ENCODE measurements at regions not wholly inside any gene's neighbourhood (a gene's known extent, or its start where the extent isn't known, plus 50 kb on each side); places are given as distances from the start of the nearest gene placed in this dataset.

DNA sequence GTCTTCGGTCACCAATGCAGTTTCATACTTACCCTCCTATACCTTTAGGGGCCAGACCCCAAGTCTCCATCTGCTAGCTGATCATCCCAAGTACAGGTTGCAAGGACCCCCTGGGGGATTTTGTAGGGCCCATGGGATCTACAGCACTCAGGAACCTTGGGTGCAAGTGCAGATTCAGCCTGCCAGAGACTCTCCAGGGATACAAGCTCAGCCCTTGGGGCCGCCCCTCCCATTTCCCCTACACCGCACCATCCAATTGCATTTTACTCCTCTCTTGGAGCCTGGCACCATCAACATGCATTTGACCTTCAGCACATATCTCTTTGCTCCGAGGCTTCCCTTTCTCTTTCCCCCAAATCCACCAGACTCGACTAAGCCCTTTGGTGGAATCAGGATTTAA lies 154.7 kb upstream of the ZNF536 start:
- no peak overlapping the region for H3K4me3 ChIP-seq
- H3K27ac ChIP-seq: no peak overlapping the region
- no peaks in the 10 kb centered on the region for H3K4me1 ChIP-seq
- H3K27me3 ChIP-seq: peaks cover 2% of the 10 kb centered on the region
- H3K36me3 ChIP-seq: no peaks in the 10 kb centered on the region
- no peak for DNase-seq (ENCODE audit: low spot score in 2 of 2)
- no peaks in the 10 kb centered on the region for H3K9me3 ChIP-seq
- intact Hi-C loops (cut with DNase I): no loop called here
- TF ChIP-seq, protein P1, sequence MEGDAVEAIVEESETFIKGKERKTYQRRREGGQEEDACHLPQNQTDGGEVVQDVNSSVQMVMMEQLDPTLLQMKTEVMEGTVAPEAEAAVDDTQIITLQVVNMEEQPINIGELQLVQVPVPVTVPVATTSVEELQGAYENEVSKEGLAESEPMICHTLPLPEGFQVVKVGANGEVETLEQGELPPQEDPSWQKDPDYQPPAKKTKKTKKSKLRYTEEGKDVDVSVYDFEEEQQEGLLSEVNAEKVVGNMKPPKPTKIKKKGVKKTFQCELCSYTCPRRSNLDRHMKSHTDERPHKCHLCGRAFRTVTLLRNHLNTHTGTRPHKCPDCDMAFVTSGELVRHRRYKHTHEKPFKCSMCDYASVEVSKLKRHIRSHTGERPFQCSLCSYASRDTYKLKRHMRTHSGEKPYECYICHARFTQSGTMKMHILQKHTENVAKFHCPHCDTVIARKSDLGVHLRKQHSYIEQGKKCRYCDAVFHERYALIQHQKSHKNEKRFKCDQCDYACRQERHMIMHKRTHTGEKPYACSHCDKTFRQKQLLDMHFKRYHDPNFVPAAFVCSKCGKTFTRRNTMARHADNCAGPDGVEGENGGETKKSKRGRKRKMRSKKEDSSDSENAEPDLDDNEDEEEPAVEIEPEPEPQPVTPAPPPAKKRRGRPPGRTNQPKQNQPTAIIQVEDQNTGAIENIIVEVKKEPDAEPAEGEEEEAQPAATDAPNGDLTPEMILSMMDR (IDR thresholded peaks at IDR 0.05): no peak

GRCh38 chr19:30219702-30220101 lies 152.5 kb upstream of the ZNF536 start:
- no peak for DNase-seq (ENCODE audit: low spot score in 2 of 2)
- no peaks in the 10 kb centered on the region for H3K36me3 ChIP-seq

DNA sequence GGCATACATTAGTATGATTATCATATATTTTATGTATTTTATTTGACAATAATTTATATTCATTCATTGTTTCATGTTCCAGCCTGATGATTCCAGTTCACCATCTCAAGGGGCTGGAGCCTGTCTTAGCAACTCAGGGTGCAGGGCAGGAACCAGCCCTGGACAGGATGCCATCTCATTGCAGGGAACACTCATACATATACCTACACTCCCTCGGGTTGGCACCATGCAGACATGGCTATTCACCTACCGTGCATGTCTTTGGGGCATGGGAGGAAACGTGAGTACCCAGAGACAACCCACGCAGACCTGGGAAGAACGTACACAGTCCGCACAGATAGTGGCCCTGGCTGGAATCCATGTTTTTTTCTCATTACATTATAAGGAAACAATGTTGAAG lies 151.0 kb upstream of the ZNF536 start:
- Histone ChIP-seq H3K9me3 (no peaks in the 10 kb centered on the region), H3K4me1 (peaks cover 5% of the 10 kb centered on the region in 2 donors), H3K27me3 (peaks cover 19% of the 10 kb centered on the region), H3K4me3 (no peak overlapping the region), H3K27ac (no peak overlapping the region), H3K36me3 (no peaks in the 10 kb centered on the region)
- intact Hi-C loops (cut with DNase I): loop anchor here (10.0 kb wide), 1 partner anchor 424 kb away; no protein-coding TSS in a partner anchor
- no peak for DNase-seq (ENCODE audit: low spot score in 2 of 2)
- TF ChIP-seq, protein P1 (IDR thresholded peaks at IDR 0.05): no peak

More at GRCh38 chr19:30219702-30220101, 152.5 kb upstream of the ZNF536 start:
- intact Hi-C loops (cut with DNase I): loop anchor here (10.0 kb wide), 1 partner anchor 425 kb away; no protein-coding TSS in a partner anchor
- H3K4me1 ChIP-seq: no peaks in the 10 kb centered on the region
- TF ChIP-seq, protein P1 (IDR thresholded peaks at IDR 0.05): no peak
- no peak overlapping the region for H3K27ac ChIP-seq
- no peaks in the 10 kb centered on the region for H3K9me3 ChIP-seq
- no peak overlapping the region for H3K4me3 ChIP-seq
- peaks cover 9% of the 10 kb centered on the region for H3K27me3 ChIP-seq

DNA sequence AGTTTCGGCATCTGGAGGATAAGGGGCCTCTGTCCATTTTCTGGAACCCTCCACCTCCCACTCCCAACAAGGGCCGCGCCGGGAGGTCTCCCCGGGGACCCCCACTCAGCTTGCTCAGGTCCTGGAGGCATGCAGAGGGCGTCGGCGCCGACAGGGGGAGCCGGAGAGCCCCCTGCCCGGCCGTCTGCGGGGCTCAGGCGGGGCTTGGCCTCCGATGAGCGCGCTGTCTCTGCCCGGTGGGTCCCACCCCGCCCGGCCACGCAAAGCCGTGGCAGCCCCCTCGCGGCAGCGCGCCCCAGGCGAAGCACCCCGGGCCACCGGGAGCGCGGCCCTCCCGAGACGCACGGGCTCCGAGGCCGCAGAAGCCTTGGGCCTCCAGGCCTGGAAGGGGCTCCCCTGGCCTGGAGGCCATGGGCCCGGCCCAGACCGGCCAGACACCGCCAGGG lies 149.7 kb upstream of the ZNF536 start:
- intact Hi-C loops (cut with DNase I): loop anchor here (10.0 kb wide), 1 partner anchor 422 kb away; no protein-coding TSS in a partner anchor
- peak overlapping the region in 1 of 2 donors; percentile 6 for H3K4me3 ChIP-seq

GRCh38 chr19:30222992-30223865 lies 149.0 kb upstream of the ZNF536 start:
- TF ChIP-seq, protein P1 (IDR thresholded peaks at IDR 0.05): no peak
- intact Hi-C loops (cut with DNase I): loop anchor here (10.0 kb wide), 1 partner anchor 422 kb away; no protein-coding TSS in a partner anchor
- no peak overlapping the region for H3K27ac ChIP-seq

More for the DNA sequence above, 149.7 kb upstream of the ZNF536 start:
- TF ChIP-seq, protein P1 (IDR thresholded peaks at IDR 0.05): peak in 2 of 3 experiments; percentile 26 to 34
- Histone ChIP-seq H3K27ac (no peak overlapping the region), H3K27me3 (peaks cover 19% of the 10 kb centered on the region), H3K36me3 (no peaks in the 10 kb centered on the region), H3K9me3 (no peaks in the 10 kb centered on the region), H3K4me1 (peaks cover 8 to 15% of the 10 kb centered on the region in 2 donors)
- no peak for DNase-seq (ENCODE audit: low spot score in 2 of 2)

More at GRCh38 chr19:30222992-30223865, 149.0 kb upstream of the ZNF536 start:
- Histone ChIP-seq H3K27me3 (peaks cover 19% of the 10 kb centered on the region), H3K9me3 (no peaks in the 10 kb centered on the region), H3K4me1 (peaks cover 11 to 19% of the 10 kb centered on the region in 2 donors), H3K4me3 (no peak overlapping the region), H3K36me3 (no peaks in the 10 kb centered on the region)
- no peak for DNase-seq (ENCODE audit: low spot score in 2 of 2)
